ENCODE measurements at regions not wholly inside any gene's neighbourhood (a gene's known extent, or its start where the extent isn't known, plus 50 kb on each side); places are given as distances from the start of the nearest gene placed in this dataset.
"Not testable (repeated sequence)": the region's sequence is repeated elsewhere in the genome, so short reads cannot be mapped to it uniquely, and the experiment has no call there.

DNA sequence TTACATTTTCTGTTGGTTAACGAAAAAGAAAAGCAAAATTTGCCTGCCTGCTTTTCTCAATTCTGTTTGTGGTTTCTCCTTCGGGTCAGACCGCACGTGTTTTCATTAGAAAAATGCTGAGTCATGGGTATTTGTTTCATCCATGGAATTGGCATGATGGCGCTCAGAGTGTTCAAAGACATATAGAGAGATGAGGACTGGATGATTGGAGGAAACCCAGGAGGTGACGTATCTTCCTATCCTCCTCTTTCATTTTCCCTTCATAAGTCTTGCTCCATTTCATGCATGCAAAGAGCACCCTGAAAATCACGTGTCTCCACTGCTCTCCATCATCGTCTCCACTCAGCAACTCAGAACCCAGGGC is 353.8 kb upstream of the WWC1 start:
- DNase-seq (ENCODE audit: low read depth in 4 of 4, low spot score in 1 of 4): no peak

DNA sequence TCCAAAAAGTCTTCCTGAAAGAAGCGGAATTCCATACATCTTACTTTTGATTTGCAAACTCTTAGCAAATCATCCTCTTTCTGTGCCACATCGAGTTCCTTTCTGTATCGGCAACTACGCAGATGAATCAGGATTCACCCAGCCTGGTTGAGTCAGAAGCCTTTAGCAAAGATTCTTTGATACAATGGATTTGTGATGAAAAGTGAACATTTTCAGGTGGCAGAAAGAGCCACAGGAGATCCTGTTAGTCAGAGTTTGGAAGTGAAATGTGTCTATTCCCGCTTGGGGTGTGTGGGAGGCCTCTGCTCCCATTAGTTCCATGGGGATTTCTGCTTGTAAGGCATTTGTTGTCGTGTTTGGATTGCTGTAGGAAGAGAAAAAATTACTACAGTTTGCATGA is 351.8 kb upstream of the WWC1 start:
- DNase-seq (ENCODE audit: low read depth in 4 of 4, low spot score in 1 of 4): no peak

DNA sequence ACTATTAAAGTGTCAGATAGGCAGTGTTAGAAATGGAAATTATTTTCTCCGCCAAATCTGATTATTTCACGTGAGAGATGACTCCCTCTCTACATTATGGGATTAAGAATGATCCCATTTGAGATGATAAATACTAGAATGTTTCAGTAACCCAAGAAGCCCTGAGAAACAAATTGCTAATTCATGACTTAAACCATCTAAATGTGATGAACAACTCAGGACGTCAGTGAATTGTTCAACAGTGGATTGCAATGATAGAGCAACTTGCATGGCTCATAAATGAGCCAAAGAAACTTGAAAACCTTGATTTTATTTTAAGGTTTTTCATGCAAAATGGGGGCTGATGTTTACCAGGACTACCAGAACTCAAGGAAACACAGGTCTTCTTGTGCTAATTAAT is 350.5 kb upstream of the WWC1 start:
- DNase-seq (ENCODE audit: low read depth in 4 of 4, low spot score in 1 of 4): no peak

DNA sequence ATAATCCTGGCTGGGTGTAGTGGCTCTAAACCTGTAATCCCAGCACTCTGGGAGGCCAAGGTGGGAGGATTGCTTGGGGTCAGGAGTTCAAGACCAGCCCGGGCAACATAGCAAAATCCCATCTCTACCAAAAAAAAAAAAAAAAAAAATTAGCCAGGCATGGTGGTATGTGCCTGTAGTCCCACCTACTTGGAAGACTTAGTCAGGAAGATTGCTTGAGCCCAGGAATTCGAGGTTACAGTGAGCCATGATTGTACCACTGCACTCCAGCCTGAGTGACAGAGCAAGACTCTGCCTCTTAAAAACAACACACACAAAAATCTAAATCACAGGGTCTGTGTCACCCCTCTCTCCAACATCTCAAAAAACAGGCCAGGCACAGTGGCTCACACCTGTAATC is 349.9 kb upstream of the WWC1 start:
- DNase-seq (ENCODE audit: low read depth in 4 of 4, low spot score in 1 of 4): not testable (repeated sequence)

DNA sequence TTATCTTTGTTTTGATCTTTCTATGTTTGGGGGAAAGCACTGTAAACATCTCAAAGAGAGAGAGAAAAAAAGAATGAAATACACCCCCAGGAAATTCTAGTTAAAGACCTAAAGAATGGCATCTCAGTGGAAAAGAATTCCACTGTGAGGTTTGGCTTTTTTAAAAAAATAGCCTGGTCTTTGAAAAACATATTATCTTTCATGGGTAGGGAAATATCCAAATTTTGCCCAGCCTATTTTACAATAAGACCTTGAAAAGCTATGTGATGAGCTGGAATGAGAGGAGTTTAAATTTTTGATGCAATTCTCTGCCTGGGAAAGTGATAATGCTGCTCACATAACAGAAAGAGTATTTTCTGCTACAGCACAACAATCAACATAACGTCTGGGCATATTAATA is 348.1 kb upstream of the WWC1 start:
- DNase-seq (ENCODE audit: low read depth in 4 of 4, low spot score in 1 of 4): no peak

DNA sequence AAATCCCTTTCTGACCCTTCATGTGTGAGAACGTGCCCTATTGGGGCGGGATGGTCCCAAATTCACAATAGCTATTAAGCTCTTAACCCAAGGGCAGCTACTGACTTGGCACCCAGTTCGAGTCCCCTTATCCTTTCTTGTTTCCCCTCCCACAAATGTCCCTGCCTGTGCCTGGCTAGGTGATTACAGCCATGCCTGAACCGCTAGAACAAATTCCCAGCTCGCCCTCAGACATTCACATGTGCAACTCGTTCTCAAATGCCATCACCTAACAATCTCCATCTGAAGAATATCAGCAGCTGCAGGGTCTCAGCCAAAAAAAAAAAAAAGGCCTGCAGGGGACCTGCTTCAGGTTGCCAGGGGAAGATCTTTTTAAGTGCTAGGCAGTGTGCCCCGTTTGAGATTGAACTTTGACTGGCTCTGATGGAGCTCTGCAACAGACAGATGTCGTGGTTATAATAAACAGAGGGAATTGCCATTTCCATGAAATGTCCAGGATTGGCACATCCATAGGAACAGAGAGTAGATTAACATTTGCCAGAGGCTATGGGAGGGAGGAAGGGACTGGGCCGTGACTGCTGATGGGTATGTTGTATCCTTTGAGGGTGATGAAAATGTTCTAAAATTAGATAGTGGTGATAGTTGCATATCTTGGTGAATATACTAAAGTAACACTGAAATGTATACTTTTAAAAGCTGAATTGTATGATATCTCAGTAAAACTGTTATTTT is 347.2 kb upstream of the WWC1 start:
- no peak for DNase-seq (ENCODE audit: low read depth in 4 of 4, low spot score in 1 of 4)

DNA sequence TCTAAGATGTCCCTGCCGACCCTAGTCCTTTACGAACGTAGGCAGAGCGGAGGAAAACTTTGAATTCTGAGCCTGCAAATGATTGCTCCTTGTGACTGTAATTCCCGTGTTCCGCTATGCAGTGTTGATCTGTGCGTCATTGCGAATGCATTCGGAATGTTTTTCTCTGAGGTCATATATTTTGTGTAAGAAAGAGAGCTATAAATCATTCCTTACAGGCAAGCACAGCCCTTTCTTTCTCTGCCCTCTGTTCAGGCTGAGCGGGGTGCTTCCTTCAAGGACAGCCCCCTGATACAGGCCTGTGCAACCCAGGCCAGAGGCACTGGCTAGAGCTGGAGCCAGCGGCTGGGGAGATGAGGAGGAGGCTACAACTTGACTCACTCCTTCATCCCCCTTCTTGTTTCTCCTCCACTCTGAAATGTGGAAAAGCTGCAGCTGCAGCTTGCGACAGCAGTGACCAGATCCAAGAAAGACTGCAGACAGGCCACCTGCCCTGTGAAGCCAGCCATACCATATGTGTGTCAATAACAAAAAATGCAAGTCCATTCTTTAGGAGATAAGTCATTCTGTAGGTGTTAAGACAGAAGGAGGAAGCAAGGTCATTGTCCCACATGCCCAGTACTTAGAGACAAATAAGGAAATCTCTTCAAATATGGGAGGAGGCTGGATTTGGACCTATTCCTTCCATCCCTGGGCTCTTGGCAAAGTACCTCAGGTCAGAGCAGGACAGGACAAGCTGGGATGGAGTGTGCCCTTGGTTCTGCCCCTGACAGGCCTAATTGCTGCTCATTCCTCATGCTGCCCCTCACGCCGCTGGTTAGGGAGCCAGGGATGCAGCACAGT is 345.7 kb upstream of the WWC1 start:
- no peak for DNase-seq (ENCODE audit: low read depth in 4 of 4, low spot score in 1 of 4)

DNA sequence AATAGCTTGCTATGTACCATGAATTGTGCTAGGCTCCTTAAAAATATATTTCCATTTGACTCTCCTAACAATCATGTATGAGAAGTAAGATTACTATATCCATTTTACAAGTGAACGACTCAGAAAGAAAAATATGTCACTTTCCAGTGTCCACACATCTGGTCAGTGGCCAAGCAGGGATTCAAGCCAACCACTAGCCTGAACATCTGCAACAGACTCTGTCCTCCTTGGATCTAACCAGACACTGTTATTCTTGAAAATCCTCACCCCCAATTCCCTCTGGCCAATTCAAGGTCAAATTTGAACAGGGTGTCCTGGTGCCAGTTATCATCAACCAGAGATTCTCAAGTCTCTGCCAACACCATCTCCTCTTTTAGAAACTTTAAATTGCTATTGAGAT is 344.1 kb upstream of the WWC1 start:
- DNase-seq (ENCODE audit: low read depth in 4 of 4, low spot score in 1 of 4): no peak

DNA sequence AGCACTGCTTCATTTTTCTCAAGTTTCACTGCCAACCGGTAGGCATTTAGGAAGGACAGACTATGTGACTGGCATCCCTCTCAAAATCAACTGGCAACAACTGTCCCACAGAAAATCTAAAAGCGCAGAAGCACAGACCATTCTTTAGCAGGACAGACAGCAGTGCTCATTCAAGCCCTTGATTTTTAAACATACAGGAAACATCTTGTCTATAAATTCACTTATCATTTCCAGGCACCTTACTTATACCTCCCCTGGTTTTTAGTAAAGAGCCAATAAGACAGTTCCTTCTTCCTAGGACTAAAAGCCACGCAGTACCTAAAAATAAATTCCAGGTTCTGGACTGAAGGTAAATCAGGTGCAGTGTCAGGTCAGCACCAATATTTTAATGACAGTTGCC is 343.2 kb upstream of the WWC1 start:
- no peak for DNase-seq (ENCODE audit: low read depth in 4 of 4, low spot score in 1 of 4)

DNA sequence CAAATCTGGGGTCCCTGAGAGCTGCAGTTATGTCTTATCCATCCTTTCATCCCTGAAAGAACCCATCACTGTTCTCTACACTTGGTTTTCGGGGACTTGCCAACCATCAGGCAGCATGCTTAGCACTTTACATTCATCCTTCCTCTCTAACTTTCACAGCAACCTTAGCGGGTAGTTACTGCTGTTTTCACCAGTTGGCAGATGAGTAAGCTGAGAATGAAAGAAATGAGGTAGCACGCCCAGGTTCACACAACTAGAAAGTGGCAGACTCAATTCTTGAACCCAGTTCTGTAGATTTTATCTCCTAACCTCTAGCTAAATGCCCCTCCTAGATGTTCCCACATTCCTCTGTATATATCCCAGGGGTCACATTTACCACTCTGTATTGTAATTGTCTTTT is 342.0 kb upstream of the WWC1 start:
- no peak for DNase-seq (ENCODE audit: low read depth in 4 of 4, low spot score in 1 of 4)

DNA sequence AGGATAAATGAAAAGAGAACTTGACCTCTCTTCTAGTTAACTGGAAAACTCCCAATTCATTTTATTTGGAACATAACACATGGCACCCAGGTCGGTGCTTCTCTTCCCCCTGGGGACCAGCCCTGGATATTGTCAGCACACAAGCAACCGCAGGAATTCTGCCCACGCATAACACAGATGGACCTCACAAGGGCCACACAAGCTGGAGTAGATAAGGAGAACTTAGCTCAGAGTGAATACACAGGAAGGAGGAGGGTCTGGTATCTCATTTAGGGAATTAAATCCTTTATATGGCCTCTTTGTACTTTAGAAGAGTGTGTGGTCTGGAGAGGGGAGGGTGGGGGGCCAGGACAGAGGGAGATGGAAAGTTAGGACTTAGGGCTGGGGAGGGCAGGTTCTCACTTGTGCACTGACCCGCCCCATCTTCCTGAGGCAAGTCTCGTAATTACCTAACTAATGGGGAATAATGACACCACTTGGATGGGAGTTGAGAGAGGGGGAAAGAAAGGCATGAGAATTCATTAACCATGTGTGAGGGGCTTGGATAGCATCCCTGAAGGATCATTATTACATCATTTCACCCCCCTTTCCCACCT is 341.2 kb upstream of the WWC1 start:
- no peak for DNase-seq (ENCODE audit: low read depth in 4 of 4, low spot score in 1 of 4)

DNA sequence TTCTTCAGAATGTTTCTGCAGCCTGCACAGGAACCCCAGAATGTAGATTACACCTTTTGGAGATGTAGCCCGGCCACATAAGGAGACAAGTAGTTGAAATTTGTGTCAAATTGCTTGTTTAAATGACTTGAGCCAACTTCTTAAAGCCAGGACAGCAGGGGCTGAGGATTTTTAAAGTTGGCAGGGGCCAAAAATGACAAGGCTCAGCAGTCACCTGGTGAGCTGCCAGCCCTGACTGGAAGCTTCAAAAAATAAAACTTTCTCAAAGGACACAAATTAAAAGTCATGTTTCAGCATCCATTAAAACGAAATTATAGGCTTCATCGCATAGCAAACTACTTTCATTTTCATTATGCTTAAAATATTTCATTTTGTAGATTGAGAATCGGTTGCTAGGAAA is 340.3 kb upstream of the WWC1 start:
- no peak for DNase-seq (ENCODE audit: low read depth in 4 of 4, low spot score in 1 of 4)

DNA sequence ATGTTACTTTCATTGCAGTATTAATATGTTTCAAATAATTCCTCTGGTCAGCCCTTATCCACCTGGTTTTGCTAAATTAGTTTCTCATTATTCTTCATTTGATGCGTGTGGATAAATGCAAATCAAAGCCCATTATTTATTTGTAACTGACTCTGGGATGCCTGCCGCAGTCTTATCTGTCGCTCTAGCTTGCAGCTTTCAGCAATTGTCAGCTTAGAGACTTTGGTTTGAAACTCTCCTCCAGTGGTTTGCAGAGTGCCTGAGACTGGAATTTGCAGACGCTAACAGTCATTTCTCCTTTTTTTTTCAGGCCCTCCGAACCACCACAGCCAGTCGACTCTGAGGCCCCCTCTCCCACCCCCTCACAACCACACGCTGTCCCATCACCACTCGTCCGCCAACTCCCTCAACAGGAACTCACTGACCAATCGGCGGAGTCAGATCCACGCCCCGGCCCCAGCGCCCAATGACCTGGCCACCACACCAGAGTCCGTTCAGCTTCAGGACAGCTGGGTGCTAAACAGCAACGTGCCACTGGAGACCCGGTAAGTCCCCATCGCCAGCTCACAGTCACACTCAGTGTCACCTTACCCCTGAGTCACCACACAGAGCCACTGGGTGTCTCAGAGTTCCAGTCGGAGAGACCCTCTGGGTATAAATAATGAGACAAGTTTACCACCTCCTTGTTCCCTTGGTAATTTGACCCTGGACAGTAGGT is 339.0 kb upstream of the WWC1 start:
- DNase-seq (ENCODE audit: low read depth in 4 of 4, low spot score in 1 of 4): no peak

DNA sequence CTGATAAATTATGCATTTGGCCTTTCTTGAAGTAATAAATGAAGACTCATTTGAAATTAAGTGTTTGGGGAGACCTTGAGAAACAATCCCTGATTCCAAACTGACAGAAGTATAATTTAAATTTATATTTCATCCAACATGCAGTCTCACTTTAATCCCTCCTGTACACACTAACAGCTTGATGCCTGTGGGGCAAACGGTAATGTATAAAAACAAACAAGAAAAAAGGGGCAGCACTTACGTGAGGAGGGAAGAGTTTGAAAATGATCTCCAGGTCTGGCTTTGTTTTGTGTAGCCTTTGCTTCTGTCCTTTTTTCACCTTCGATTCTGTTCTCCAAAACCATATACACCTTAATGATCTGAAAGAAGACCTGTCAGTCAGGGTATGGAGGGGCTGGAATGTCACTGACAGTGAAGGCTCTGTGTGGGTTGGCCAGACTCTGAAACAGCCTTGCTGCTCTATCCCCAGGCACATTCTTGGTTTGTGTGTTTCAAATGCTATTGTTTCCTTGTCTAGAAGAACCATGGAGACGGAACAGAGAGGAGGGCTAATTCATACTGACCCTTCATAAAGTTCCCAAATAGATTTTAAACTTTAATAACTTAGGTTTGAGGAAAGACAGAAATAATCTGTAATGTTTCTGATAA is 338.2 kb upstream of the WWC1 start:
- DNase-seq (ENCODE audit: low read depth in 4 of 4, low spot score in 1 of 4): no peak

DNA sequence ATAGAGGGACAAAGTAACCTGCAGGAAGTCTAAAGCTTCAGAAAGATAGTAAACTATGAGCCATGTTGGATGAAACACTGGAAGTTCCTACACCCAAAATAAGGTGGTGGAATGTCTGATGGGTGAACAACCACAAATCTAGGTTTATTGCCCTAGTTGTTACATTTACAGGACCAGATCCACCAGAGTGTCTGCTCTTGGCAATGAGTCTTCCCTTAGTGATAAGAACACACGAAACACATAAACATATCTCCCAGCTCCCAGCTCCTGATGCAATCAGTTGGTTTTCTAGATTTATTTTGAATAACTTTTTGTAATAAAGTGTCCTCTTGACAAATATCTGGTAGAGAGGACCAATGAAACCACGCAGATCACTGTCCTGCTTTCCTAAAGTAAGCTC is 329.7 kb upstream of the WWC1 start:
- DNase-seq (ENCODE audit: low read depth in 4 of 4, low spot score in 1 of 4): no peak

DNA sequence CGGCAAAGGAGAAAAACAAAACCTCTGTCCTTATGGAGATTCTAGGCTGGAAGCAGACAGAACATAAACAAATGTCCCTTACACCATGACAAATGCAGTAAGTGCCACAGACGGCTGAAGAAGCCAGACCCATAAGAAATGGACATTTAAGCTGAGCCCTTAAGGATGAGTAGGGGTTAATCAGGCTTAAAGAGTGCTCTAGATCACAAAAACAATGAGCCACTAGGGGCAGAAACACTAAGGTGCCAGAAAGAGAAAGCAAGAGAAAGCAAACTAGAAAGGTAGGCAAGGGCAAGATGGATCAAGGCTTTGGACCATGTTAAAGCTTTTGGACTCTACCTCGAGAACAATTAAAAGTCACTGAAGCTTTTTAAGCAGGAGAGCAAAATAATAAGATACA is 326.9 kb upstream of the WWC1 start:
- DNase-seq (ENCODE audit: low read depth in 4 of 4, low spot score in 1 of 4): no peak

DNA sequence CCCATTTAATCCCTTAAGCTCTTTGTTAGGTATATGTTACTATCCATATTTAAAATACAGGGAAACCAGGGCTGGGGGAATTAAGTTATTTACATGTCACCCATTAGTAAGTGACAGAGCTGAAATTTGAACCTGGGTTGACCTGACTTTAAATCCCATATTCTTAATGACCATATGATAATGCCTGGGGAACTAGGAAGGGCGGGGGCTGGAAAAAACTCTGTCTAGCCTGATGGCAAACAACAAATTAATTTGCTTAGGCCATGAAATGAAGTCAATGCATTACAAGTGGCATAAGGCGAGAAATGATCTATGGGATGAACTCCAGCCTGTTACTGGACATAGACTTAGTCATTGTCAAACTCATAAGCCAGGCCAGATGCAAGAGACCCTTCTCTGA is 325.7 kb upstream of the WWC1 start:
- DNase-seq (ENCODE audit: low read depth in 4 of 4, low spot score in 1 of 4): no peak

DNA sequence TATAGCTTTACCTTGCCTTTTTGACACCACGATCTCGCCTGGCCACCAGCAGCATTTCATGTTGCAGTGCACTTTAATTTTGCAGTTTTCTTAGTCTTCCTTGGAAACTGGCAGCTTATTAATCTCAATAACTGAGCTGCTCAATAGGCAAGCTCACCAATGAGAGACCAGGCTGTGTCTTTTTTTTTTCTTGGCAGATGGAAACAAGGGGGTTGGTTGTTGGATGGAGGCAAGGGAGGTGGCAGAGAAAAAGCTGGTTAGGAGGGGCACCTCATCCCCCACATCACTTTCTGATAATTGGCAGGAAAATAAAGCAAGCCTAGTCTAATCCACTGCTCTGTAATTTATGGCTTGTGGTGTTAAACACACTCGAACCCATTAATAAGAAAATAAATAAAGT is 324.5 kb upstream of the WWC1 start:
- DNase-seq (ENCODE audit: low read depth in 4 of 4, low spot score in 1 of 4): no peak

DNA sequence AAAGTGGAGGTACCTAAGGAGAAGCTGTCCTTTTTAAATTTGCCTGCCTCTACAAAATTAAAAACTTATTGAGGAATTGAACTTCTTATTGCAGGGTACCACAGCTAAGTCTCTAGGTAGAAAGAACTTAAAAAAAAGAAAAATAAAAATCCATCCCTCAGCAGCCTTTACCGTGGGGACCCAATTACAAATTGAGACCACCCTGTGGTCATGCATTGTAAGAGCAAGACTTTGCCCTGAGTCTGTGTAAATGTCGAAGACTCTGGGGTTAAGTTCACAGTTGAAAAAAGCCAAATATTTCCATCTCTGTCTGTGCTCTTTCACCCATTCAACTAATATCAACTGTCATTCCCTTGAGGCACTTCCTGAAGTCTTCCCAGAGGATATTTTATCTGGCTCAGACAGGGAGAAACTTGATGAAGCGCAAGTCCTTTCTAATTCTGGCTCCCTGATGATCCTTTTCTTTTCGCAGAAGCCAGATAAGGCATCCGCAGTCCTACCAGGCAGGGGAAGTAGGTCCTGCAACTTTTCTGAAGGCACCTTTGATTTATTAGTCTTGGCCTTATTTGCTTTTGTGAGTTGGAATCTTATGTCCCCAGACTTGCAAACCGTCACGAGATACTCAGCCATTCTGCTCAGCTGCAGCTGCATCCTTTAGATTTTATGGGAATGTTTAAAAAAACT is 323.8 kb upstream of the WWC1 start:
- DNase-seq (ENCODE audit: low read depth in 4 of 4, low spot score in 1 of 4): no peak

DNA sequence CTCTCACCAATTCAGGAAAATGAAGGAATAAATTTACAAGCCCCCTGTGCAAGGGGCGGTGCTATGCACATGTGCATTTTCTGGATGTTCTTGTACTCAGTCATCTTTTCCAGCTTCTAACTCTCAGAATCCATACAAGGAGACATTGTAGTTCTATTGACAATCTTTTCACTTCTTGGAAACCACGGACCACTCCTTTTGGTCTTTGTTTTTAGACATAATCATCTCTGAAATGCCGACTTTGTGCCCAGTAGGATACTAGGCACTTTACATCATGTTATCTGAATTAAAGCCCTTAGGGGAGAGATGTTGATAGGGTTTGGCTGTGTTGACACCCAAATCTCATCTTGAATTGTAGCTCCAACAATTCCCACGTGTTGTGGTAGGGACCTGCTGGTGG is 322.6 kb upstream of the WWC1 start:
- no peak for DNase-seq (ENCODE audit: low read depth in 4 of 4, low spot score in 1 of 4)

DNA sequence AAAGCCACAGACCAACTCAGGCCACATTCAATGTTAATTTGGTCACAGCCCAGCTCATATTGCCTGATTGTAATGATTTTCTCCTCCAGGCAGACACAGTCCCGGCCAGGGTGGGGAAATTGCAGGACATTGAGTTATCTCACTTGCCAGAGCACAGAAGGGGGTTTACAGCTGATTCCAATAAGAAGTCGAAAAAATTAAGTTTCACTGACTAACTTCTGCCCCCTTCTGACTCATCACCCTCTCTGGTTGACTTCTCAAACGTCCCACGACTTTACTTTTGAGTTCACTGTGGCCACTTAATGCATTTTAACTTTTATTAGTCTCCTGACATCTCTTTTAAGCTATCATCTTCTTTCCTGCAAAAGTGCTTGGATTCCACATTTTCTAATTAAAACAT is 321.4 kb upstream of the WWC1 start:
- DNase-seq (ENCODE audit: low read depth in 4 of 4, low spot score in 1 of 4): no peak
